CD4-positive, alpha-beta T cell (primary cell): ENCODE measurements at regions not wholly inside any gene's neighbourhood (a gene's known extent, or its start where the extent isn't known, plus 50 kb on each side); places are given as distances from the start of the nearest gene placed in this dataset.

Experiments
- ATAC-seq: fragments of 200-7000 bp; cut with Tn5 transposase; one replicate; pipeline ENCODE4 v1.10.0; 2022; ENCODE audit warnings: mild to moderate bottlenecking; ENCODE audit not compliant: poor library complexity
- CTCF ChIA-PET: fragments of 350-600 bp; sonication (Branson Sonifier 250); formaldehyde crosslinking; loops from one replicate; lab custom pipeline; 2021; ENCODE audit warnings: antibody characterized with exemption, inconsistent platforms; lab: Charles Lee
- POLR2A ChIA-PET: fragments of 350-600 bp; sonication (Branson Sonifier 250); formaldehyde crosslinking; loops from one replicate; lab custom pipeline; 2021; ENCODE audit warnings: antibody characterized with exemption, inconsistent platforms; lab: Charles Lee
- DNase-seq, 14 experiments: peaks; one replicate each; pipeline ENCODE4 v3.0.0-alpha.2; 2013 to 2020; ENCODE audit warnings: mixed read lengths in 2 of 14
- H3K27ac ChIP-seq, 2 donors: one replicate each; pipeline versions ENCODE4 v1.5.1 to v1.7.0; 2013; ENCODE audit warnings: low read length in 2 of 2, low read depth in 1 of 2, mild to moderate bottlenecking in 1 of 2
- H3K27me3 ChIP-seq, 2 experiments: 1 replicate in 1 of 2; 2 replicates in 1 of 2; pipeline versions ENCODE4 v1.6.1 to v1.7.0; 2013; ENCODE audit warnings: low read length in 2 of 2, control low read depth in 1 of 2, mild to moderate bottlenecking in 1 of 2, moderate library complexity in 1 of 2; ENCODE audit not compliant: insufficient read depth in 2 of 2, control insufficient read depth in 1 of 2
- H3K36me3 ChIP-seq: one replicate; pipeline ENCODE4 v1.6.1; 2013; ENCODE audit warnings: low read length, control low read depth; ENCODE audit not compliant: insufficient read depth
- H3K4me1 ChIP-seq: one replicate; pipeline ENCODE4 v1.6.1; 2013; ENCODE audit warnings: low read length, control low read depth; ENCODE audit not compliant: insufficient read depth
- H3K4me3 ChIP-seq: one replicate; pipeline ENCODE4 v1.5.1; 2013; ENCODE audit warnings: mild to moderate bottlenecking, low read length, moderate library complexity
- H3K9me3 ChIP-seq, 2 experiments: 1 replicate in 1 of 2; 2 replicates in 1 of 2; pipeline versions ENCODE4 v1.6.1 to v1.7.0; 2013; ENCODE audit warnings: low read length in 2 of 2, mild to moderate bottlenecking in 2 of 2, control low read depth in 1 of 2, moderate library complexity in 1 of 2; ENCODE audit not compliant: control insufficient read depth in 1 of 2, insufficient read depth in 1 of 2
- H3K27ac Mint-ChIP-seq: one replicate; pipeline ENCODE4 v1.8.0; 2020; ENCODE audit warnings: mixed read lengths
- H3K27me3 Mint-ChIP-seq: one replicate; pipeline ENCODE4 v1.8.0; 2021; ENCODE audit warnings: mixed read lengths
- H3K36me3 Mint-ChIP-seq: one replicate; pipeline ENCODE4 v1.8.0; 2021; ENCODE audit warnings: low read depth, mixed read lengths
- H3K4me1 Mint-ChIP-seq: one replicate; pipeline ENCODE4 v1.8.0; 2021; ENCODE audit warnings: low read depth, mixed read lengths
- H3K4me3 Mint-ChIP-seq: one replicate; pipeline ENCODE4 v1.8.0; 2020; ENCODE audit warnings: mild to moderate bottlenecking, mixed read lengths
- H3K9me3 Mint-ChIP-seq: one replicate; pipeline ENCODE4 v1.8.0; 2020; ENCODE audit warnings: mixed read lengths
- CTCF ChIP-seq: fragments of 200-600 bp; IDR thresholded peaks from one replicate; pipeline ENCODE4 v1.8.0; 2022; ENCODE audit warnings: antibody characterized with exemption, mild to moderate bottlenecking
- intact Hi-C, 2 experiments: fragments of 100-400 bp; cut with DNase I in 1 of 2; cut with micrococcal nuclease in 1 of 2; formaldehyde crosslinking; loops; one replicate each; pipeline versions ENCODE4 v1.15.1 to v1.9.0; 2023 to 2025; cut with DNase I, micrococcal nuclease

GRCh38 chr6:86276056-86276455 is 633.4 kb upstream of the SYNCRIP start:
- H3K4me3 Mint-ChIP-seq = no peak overlapping the region
- ATAC-seq (no peak), DNase-seq (no peak)
- H3K27ac Mint-ChIP-seq = no peak overlapping the region
- no peak for TF ChIP-seq CTCF
- H3K4me1 ChIP-seq = no peaks in the 10 kb centered on the region
- H3K27me3 ChIP-seq = no peaks in the 10 kb centered on the region
- intact Hi-C loops = no loop called here
- no peaks in the 10 kb centered on the region for H3K36me3 ChIP-seq
- H3K27me3 Mint-ChIP-seq = no peaks in the 10 kb centered on the region
- H3K9me3 Mint-ChIP-seq = no peaks in the 10 kb centered on the region
- peaks cover 0 to 10% of the 10 kb centered on the region in 2 experiments for H3K9me3 ChIP-seq
- ChIA-PET CTCF (no interaction called here), POLR2A (no interaction called here)
- H3K27ac ChIP-seq = no peak overlapping the region
- no peaks in the 10 kb centered on the region for H3K36me3 Mint-ChIP-seq
- no peaks in the 10 kb centered on the region for H3K4me1 Mint-ChIP-seq
- no peak overlapping the region for H3K4me3 ChIP-seq

GRCh38 chr6:86273936-86274335 is 631.2 kb upstream of the SYNCRIP start:
- DNase-seq (no peak), ATAC-seq (no peak)
- POLR2A ChIA-PET = no interaction called here
- Histone ChIP-seq H3K27ac (no peak overlapping the region), H3K36me3 (no peaks in the 10 kb centered on the region), H3K4me1 (no peaks in the 10 kb centered on the region), H3K9me3 (peaks cover 0 to 10% of the 10 kb centered on the region in 2 experiments), H3K4me3 (no peak overlapping the region), H3K27me3 (no peaks in the 10 kb centered on the region)
- intact Hi-C loops = no loop called here
- Mint-ChIP-seq H3K4me3 (no peak overlapping the region), H3K27me3 (no peaks in the 10 kb centered on the region), H3K27ac (no peak overlapping the region), H3K9me3 (no peaks in the 10 kb centered on the region), H3K4me1 (no peaks in the 10 kb centered on the region), H3K36me3 (no peaks in the 10 kb centered on the region)
- CTCF ChIA-PET = no interaction called here
- no peak for TF ChIP-seq CTCF

GRCh38 chr6:86256615-86257187 is 614.0 kb upstream of the SYNCRIP start:
- no peak for DNase-seq
- H3K4me3 ChIP-seq = no peak overlapping the region
- no peak for ATAC-seq
- Mint-ChIP-seq H3K4me1 (no peaks in the 10 kb centered on the region), H3K4me3 (no peak overlapping the region), H3K9me3 (peaks cover 7% of the 10 kb centered on the region), H3K27me3 (no peaks in the 10 kb centered on the region), H3K36me3 (no peaks in the 10 kb centered on the region), H3K27ac (no peak overlapping the region)
- intact Hi-C loops = no loop called here
- no peak overlapping the region for H3K27ac ChIP-seq
- H3K27me3 ChIP-seq = no peaks in the 10 kb centered on the region
- H3K9me3 ChIP-seq = no peaks in the 10 kb centered on the region
- no peaks in the 10 kb centered on the region for H3K36me3 ChIP-seq
- no peaks in the 10 kb centered on the region for H3K4me1 ChIP-seq
- no peak for TF ChIP-seq CTCF
- POLR2A ChIA-PET = no interaction called here
- CTCF ChIA-PET = no interaction called here
